ENCODE measurements at regions not wholly inside any gene's neighbourhood (a gene's known extent, or its start where the extent isn't known, plus 50 kb on each side); places are given as distances from the start of the nearest gene placed in this dataset.

DNA sequence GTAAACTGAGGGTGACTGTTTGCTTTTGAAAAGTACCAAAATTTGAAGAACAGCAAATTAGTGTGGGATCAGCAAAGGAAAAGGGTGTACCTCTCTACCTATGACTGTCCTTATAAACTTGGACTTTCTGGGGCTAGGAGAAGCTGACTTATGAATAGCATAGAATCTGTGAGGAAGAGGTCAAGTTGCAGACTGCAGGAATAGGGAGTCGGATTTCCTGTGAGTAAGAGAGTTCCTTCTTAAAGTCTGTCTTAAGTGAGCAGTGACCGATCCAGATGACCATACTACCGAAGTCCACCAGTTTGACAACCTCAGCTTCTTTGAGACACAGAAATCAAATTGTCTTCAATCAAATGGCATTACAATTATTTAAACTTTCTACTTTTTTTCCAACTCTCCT is 708.7 kb downstream of the UTRN start:
- intact Hi-C loops (cut with DNase I; ENCODE audit: low total_unique reads): no loop called here
- Histone ChIP-seq H3K27ac (no peak overlapping the region), H3K9me3 (no peaks in the 10 kb centered on the region), H3K27me3 (no peaks in the 10 kb centered on the region), H3K4me1 (no peaks in the 10 kb centered on the region), H3K4me3 (no peak overlapping the region), H3K36me3 (no peaks in the 10 kb centered on the region)
- DNase-seq: no peak
- TF ChIP-seq EP300 (IDR thresholded peaks at IDR 0.05) (no peak), POLR2AphosphoS5 (IDR thresholded peaks at IDR 0.05) (no peak), POLR2A (IDR thresholded peaks at IDR 0.05) (no peak)
- TF ChIP-seq, protein P1, sequence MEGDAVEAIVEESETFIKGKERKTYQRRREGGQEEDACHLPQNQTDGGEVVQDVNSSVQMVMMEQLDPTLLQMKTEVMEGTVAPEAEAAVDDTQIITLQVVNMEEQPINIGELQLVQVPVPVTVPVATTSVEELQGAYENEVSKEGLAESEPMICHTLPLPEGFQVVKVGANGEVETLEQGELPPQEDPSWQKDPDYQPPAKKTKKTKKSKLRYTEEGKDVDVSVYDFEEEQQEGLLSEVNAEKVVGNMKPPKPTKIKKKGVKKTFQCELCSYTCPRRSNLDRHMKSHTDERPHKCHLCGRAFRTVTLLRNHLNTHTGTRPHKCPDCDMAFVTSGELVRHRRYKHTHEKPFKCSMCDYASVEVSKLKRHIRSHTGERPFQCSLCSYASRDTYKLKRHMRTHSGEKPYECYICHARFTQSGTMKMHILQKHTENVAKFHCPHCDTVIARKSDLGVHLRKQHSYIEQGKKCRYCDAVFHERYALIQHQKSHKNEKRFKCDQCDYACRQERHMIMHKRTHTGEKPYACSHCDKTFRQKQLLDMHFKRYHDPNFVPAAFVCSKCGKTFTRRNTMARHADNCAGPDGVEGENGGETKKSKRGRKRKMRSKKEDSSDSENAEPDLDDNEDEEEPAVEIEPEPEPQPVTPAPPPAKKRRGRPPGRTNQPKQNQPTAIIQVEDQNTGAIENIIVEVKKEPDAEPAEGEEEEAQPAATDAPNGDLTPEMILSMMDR (IDR thresholded peaks at IDR 0.05): no peak
- WGBS, 5 donors: 70 to 80% (median 74%) methylated on average over 3 of the region's 3 CpGs

DNA sequence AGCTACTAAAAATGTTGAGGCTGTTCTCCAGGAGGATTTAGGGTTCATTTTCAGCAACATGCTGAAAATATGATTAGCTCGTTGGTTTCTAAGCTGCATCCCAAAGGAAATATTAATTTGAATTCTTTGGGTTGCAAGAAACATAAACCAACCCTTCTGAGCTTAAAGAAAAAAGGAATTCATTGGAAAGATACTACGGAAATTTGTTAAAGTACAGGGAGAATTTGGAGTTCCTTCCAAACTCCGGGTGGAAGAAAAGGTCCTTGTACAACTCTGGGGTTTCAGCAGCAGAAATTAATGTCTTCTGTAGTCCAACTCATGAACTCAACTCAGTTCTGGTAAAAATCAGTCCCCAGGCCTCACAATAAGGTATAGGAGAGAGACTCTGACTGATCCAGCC is 712.9 kb downstream of the UTRN start:
- 77 to 94% (median 86%) methylated on average over 3 of the region's 3 CpGs for WGBS, 5 donors
- TF ChIP-seq POLR2AphosphoS5 (IDR thresholded peaks at IDR 0.05) (no peak), POLR2A (IDR thresholded peaks at IDR 0.05) (no peak), EP300 (IDR thresholded peaks at IDR 0.05) (no peak)
- TF ChIP-seq, protein P1 (IDR thresholded peaks at IDR 0.05): no peak

DNA sequence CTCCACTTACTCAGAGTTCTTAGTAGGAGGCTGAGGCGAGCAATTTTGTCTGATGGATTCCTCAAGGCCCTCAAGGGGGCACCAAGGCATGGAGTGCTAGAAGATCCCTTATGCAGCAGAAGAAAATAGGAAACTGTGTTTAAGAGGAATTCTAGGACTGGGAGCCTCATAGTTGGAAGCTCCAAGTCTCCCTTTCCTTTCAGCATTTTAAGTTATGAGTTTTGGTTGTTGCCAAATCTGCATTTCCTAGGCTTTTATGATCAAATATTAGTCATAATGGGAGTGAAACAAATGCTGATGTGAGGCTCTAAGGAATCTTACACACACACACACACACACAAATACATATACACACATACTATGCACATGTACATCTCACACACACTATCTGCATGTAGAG is 714.0 kb downstream of the UTRN start:
- Histone ChIP-seq H3K27me3 (no peaks in the 10 kb centered on the region), H3K27ac (no peak overlapping the region), H3K9me3 (no peaks in the 10 kb centered on the region), H3K4me3 (no peak overlapping the region), H3K4me1 (no peaks in the 10 kb centered on the region), H3K36me3 (no peaks in the 10 kb centered on the region)
- TF ChIP-seq EP300 (IDR thresholded peaks at IDR 0.05): no peak
- no peak for TF ChIP-seq POLR2A (IDR thresholded peaks at IDR 0.05)
- no peak for TF ChIP-seq POLR2AphosphoS5 (IDR thresholded peaks at IDR 0.05)
- TF ChIP-seq, protein P1 (IDR thresholded peaks at IDR 0.05): no peak
- intact Hi-C loops (cut with DNase I; ENCODE audit: low total_unique reads): no loop called here
- 83 to 94% (median 92%) methylated on average over 1 of the region's 1 CpG for whole genome bisulfite sequencing, 5 donors
- DNase-seq: peak in 1 of 2 donors; percentile 14

More for the DNA sequence above, 712.9 kb downstream of the UTRN start:
- Histone ChIP-seq H3K27ac (no peak overlapping the region), H3K36me3 (no peaks in the 10 kb centered on the region), H3K27me3 (no peaks in the 10 kb centered on the region), H3K9me3 (no peaks in the 10 kb centered on the region), H3K4me1 (no peaks in the 10 kb centered on the region), H3K4me3 (no peak overlapping the region)
- peak in 1 of 2 donors; percentile 19 for DNase-seq
- intact Hi-C loops (cut with DNase I; ENCODE audit: low total_unique reads): no loop called here

DNA sequence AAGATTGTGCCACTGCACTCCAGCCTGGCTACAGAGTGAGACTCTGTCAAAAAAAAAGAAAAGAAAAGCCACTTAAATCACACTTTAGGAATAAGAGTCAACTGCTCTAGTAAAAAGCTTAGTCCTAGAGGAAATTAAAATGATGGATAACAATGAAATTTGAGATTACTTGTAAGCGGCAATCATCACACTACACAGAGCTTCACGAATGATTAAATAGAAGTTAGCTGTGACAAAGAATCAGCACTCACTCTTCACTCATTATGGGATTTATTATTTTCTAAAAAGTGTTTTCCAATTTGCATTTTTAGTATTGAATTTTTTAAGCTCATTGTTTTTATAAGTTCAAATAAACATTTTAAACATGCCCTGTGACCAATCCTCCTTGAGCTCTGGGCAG is 718.0 kb downstream of the UTRN start:
- whole genome bisulfite sequencing, 5 donors: 72 to 85% (median 81%) methylated on average over 2 of the region's 2 CpGs
- Histone ChIP-seq H3K4me1 (no peaks in the 10 kb centered on the region), H3K27ac (no peak overlapping the region), H3K27me3 (no peaks in the 10 kb centered on the region), H3K9me3 (no peaks in the 10 kb centered on the region), H3K36me3 (no peaks in the 10 kb centered on the region), H3K4me3 (no peak overlapping the region)
- TF ChIP-seq EP300 (IDR thresholded peaks at IDR 0.05) (no peak), POLR2AphosphoS5 (IDR thresholded peaks at IDR 0.05) (no peak), POLR2A (IDR thresholded peaks at IDR 0.05) (no peak)
- TF ChIP-seq, protein P1 (IDR thresholded peaks at IDR 0.05): no peak
- intact Hi-C loops (cut with DNase I; ENCODE audit: low total_unique reads): no loop called here
- no peak for DNase-seq
